GM18505 (cell line): ENCODE measurements at regions not wholly inside any gene's neighbourhood (a gene's known extent, or its start where the extent isn't known, plus 50 kb on each side); places are given as distances from the start of the nearest gene placed in this dataset.

Source experiments
- ATAC-seq: cut with Tn5 transposase; IDR thresholded peaks from one replicate; pipeline ENCODE4 v1.9.1; 2021; ENCODE audit not compliant: unreplicated experiment
- POLR2A ChIP-seq: IDR thresholded peaks from 4 replicates; pipeline ENCODE4 v1.6.1; 2011; ENCODE audit warnings: borderline replicate concordance; ENCODE audit not compliant: insufficient read depth, insufficient read length; ENCODE audit errors: extremely low read depth

DNA sequence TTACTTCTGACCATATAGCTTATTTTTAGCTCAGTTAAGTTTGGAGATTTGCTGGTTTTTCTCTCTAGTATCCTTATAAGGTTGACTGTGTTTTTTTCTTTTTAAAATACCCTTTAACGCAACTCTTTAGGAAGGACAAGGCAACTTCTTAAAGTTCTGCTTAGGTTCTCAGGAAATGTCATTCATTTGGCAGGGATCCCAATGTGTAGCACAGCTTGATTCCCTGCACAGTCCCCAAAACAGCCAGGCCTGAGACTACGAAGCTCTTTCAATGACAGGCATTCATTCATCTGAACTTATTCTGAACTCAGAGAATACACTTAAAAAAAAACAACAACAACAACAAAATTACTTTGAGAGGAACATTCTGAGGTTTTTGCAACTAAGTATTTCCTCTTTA is 1765.8 kb downstream of the PCDH7 start:
- TF ChIP-seq POLR2A: no peak
- ATAC-seq: no peak

DNA sequence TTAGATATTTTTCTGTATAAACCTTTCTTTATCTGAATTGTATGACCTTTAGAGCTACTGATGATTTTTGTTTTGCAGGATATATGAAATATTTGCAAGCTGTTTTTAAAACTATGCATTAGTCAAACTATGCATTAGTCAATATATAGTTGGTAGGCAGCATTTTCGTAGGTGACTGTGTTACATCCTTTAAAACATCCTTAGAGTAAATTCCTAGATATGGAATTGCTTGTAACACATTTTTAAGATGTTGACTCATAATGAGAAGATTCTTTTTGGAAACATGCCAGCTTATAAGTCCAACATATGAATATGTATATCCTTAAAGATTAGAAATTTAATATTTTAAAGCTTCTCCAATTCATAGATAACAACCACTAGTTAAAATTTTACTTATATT is 1768.5 kb downstream of the PCDH7 start:
- no peak for ATAC-seq
- no peak for TF ChIP-seq POLR2A

DNA sequence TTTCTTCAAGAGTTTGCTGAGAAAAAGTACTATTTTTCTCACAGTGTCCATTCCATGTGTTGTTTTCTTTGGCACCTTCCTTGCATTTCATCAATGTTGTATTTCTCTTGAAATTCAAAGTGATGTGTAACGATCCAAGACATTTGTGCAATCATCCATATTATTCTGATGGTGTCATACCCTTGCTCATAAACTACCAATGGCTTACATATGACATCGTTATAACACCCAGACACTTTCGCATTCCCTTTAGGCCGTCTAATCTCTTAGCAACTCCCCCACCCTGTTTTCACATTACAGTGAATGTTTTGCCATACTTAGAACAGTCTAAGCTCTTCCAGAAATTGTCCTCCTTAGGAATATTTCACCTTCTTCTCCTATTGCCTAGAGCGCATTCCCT is 1779.0 kb downstream of the PCDH7 start:
- TF ChIP-seq POLR2A: no peak
- no peak for ATAC-seq

DNA sequence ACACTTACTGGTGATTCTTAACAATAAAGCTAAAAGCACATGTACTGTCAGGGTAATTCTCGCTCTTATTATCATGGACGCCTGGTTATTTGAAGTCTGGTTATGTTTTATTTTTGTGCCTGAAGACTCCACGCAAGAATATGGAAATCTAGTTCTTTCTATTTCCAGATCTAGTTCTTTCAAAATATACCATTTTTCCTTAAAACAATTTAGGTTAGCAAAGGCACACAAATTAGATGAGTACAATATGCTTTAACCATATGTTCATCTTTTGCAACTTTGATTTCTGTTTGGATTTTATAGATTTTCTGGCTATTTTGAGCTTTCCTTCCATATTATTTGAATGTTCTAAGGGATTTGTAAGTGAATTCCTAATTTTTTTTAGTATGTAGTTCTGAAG is 1783.1 kb downstream of the PCDH7 start:
- no peak for ATAC-seq
- no peak for TF ChIP-seq POLR2A

DNA sequence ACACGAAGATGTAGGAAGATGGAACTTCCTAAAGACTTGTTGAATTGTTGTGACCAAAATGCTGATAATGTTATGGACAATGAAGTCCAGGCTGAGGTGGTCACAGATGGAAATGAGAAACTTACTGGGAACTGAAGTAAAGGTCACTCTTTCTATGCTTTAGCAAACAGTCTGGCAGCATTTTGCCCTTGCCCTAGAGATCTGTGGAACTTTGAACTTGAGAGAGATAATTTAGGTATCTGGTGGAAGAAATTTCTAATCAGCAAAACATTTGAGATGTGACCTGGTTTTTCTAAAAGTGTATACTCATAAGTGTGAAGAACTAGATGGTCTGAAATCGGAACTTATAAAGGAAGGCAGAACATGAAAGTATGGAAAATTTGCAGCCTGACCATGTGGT is 1785.9 kb downstream of the PCDH7 start:
- ATAC-seq: no peak
- TF ChIP-seq POLR2A: no peak

DNA sequence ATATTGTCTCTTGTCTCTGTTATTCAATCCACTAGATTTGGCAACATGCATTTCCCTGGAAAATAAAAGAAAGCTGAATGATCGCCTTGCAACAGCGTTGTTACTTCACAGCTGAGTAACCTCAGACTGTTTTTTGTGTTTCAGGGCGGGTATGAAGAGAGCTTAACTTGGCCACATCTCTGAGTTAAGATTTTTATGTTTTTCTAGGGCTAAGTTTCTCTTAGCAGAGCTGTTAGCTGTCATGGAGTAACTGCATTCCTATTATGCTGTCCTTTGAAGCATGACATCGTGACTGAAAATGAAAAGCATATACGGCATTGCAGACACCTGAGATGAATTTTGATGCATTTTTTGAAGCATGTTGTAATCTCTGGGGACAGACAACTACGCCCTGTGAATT is 1798.9 kb downstream of the PCDH7 start:
- ATAC-seq: no peak
- no peak for TF ChIP-seq POLR2A

DNA sequence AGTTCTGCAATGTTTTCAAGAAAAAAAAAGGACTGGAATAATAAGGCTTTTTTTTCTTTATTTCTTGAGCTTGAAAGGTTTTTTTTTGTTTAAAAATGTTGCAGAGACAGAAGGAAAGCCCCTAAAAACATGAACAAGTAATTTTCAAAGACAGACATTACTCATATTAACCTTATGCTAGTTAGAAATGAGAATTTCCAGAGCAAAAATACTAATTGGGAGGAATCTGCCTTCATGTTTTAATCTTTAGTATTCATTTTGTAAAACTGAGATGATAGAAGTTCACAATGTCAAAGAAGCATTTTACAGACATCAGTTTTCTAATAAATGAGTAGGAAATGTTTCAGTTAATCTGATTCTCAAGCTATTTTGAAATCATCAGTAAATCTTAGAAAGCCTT is 1805.3 kb downstream of the PCDH7 start:
- TF ChIP-seq POLR2A: no peak
- ATAC-seq: no peak

DNA sequence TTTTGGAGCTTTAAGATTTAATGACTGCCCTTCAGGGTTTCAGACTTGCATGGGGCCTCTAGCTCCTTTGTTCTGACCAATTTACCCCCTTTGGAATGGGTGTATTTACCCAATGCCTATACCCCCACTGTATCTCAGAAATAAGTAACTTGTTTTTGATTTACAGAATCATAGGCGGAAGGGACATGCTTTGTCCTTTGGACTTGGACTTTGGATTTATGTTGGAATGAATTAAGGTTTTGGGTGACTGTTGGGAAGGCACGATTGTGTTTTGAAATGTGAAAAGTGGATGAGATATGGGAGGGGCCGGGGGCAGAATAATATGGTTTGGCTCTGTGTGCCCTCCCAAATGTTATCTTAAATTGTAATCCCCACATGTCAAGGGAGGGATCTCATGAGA is 1824.7 kb downstream of the PCDH7 start:
- ATAC-seq: no peak

DNA sequence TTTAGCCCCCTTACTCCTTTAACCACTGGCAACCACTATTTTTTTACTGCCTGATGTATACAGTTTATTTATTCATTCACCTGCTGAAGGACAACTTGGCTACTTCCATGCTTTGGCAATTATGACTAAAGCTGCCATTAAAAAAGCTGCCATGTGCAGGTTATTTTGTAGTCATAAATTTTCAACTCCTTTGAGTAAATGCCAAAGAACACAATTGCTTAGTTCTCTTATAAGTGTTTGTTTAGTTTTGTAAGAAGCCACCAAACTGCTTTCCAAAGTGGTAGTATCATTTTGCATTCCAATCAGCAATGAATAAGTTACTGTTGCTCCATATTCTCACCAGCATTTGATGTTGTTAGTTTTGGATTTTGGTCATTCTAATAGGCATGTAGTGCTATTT is 1831.8 kb downstream of the PCDH7 start:
- TF ChIP-seq POLR2A: no peak

More for the DNA sequence above, 1824.7 kb downstream of the PCDH7 start:
- no peak for TF ChIP-seq POLR2A

DNA sequence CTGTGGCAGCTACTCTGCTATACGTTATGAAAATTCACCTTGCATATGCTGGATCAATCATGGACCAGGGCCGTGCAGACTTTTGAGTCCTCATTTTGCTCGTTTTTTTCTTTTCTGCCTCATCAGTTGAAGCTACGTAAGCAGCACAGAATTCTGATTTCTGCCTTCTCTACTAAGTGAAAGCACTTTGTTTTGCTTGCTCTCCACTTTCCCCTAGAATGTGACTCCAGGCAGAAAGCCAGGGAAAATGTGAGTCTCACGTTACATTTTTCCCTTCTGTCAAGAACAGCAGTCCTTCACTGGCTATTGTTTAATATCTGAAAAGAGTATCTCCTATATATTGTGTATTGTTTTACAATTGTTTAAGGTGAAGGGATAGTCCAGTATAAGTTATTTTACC is 1840.1 kb downstream of the PCDH7 start:
- TF ChIP-seq POLR2A: no peak
- ATAC-seq: no peak

More for the DNA sequence above, 1831.8 kb downstream of the PCDH7 start:
- no peak for ATAC-seq

DNA sequence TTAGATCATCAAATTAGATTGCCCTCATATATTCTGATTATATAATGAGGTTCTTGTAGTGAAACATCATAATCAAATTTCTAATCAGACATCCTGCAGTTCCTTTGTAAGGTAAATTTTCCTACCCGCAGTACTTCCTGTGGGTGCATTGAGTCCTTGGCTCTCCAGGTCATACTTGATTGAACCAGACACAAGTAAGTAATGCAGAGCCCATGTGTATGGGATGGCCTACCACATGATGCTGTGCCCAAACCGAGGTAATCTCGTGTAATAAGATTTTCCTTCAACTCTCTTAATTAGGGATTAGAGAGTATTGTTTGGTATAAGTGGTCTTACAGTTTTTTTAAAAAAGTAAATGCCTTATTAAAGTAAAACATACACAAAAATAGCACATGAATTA is 1841.8 kb downstream of the PCDH7 start:
- no peak for ATAC-seq
- TF ChIP-seq POLR2A: no peak

DNA sequence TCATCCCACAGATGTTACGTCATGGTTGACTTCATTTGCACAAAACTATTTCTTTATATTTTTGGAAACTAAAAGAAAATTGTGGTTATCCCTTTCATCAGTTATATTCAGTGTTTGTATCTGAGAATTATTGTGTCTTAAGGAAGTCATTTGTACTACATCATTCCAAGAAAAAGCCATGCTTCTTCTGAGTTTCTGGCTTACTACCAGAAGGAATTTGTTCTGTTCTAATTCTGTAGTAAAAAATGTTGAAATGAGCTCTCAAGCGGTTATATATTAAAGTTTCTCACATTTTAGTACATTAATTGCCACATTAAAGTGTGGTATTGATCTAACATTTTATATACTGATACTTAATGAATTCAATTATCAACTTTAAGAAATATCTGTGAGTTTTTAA is 1844.5 kb downstream of the PCDH7 start:
- TF ChIP-seq POLR2A: no peak
- no peak for ATAC-seq

DNA sequence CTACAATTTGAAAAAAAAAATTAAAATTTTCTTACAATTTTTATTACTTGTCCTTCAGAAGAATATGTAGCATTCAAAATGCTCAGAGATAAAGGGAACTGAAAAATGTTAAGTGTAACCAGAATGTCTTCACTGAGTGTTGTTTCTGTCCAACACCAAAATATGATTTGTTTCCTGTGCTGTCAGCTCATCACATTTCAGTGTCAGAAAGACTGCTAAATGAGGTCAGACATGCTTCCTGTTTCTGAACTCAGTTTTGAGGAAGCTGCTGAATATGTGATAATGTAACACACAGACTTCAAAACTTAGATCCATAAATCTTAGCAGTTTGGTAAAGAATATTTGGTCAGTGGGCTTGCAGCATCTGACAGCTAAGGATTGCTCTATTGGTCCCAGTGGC is 1849.7 kb downstream of the PCDH7 start:
- ATAC-seq: no peak
- TF ChIP-seq POLR2A: no peak

DNA sequence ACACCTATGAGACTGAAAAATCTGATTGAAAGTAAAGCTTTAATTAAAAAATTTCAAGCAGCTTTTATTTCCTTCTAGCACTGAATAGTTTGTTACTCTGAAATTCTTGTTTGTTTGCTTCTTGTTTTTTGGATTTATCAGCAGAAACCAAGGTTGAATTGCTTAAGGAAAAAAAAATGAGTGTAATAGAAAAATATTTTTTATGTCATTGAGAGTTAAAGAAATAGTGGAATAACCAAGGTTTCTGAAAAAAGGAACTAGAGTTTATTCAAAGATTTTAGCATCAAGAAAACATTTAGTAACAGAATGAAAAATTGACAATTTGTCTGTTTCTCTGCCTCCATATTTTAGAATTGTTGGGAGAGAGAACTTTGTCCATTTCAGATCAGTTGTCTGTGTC is 1852.2 kb downstream of the PCDH7 start:
- ATAC-seq: no peak
- TF ChIP-seq POLR2A: no peak

DNA sequence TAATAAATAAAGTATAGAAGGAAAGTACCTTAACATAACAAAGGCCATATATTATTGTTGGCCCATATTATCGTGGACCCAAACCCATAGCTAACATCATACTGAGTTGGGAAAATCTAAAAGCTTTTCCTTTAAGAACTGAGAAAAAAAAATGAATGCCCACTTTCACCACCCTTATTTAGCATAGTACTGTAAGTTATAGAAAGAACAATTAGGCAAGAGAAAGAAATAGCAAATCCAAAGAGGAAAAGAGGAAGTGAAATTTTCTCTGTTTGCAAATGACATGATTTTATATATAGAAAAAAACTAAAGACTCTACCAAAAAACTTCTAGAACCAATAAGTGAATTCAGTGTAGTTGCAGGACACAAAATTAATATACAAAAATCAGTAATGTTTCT is 1854.6 kb downstream of the PCDH7 start:
- ATAC-seq: no peak
- TF ChIP-seq POLR2A: no peak
